HepG2 (cell line): ENCODE measurements at regions not wholly inside any gene's neighbourhood (a gene's known extent, or its start where the extent isn't known, plus 50 kb on each side); places are given as distances from the start of the nearest gene placed in this dataset.

ENCODE experiments used
- ATAC-seq: fragments of 200-7000 bp; cut with Tn5 transposase; 3 replicates; pipeline ENCODE4 v1.9.1; 2020; ENCODE audit warnings: mild to moderate bottlenecking, moderate library complexity
- BruUV-seq: library from RNA; stranded (reverse); fragments of 400-500 nt; replicated peaks from 2 replicates; lab custom pipeline; 2021; lab: Mats Ljungman, UMichigan
- CTCF ChIA-PET: fragments of 300-600 bp; formaldehyde crosslinking; extraction: SDS; loops from one replicate; lab custom pipeline; 2021; ENCODE audit warnings: low total read pairs, inconsistent platforms, low intra/inter-chr PET ratio; lab: Yijun Ruan, JAX
- POLR2A ChIA-PET: fragments of 350-600 bp; sonication (Branson Sonifier 250); formaldehyde crosslinking; loops from one replicate; lab custom pipeline; 2020; ENCODE audit warnings: antibody characterized with exemption, inconsistent platforms; lab: Yijun Ruan, JAX
- DNase-seq: peaks from one replicate; pipeline ENCODE4 v3.0.0-alpha.2; 2015; ENCODE audit warnings: low spot score
- FAIRE-seq: peaks from 3 replicates; lab custom pipeline; 2011; peaks lifted over from hg19 to GRCh38; lab: Jason Lieb, UNC
- H2AFZ ChIP-seq: one replicate; pipeline ENCODE4 v1.6.1; 2011; ENCODE audit warnings: low read length, inconsistent platforms
- H3K27ac ChIP-seq: fragments of 300-600 bp; 3 replicates; pipeline ENCODE4 v1.8.0; 2011; ENCODE audit warnings: mixed run types, mild to moderate bottlenecking, mixed read lengths, low read length, inconsistent platforms; ENCODE audit not compliant: insufficient read depth; ENCODE audit errors: extremely low read length
- H3K27me3 ChIP-seq, 2 experiments: fragments of 200-600 bp in 1 of 2; 2 replicates in 1 of 2; 3 replicates in 1 of 2; pipeline versions ENCODE4 v1.6.0 to v1.8.0; 2011; ENCODE audit warnings: low read length in 2 of 2, mild to moderate bottlenecking in 2 of 2, moderate library complexity in 2 of 2, inconsistent platforms in 1 of 2; ENCODE audit not compliant: insufficient read depth in 2 of 2, control insufficient read depth in 1 of 2
- H3K36me3 ChIP-seq, 2 experiments: fragments of 200-600 bp in 1 of 2; replicated peaks in 1 of 2; 2 replicates in 1 of 2; 3 replicates in 1 of 2; pipeline versions ENCODE4 v1.5.1 to v1.8.0; 2011; ENCODE audit warnings: low read length in 2 of 2, inconsistent platforms in 1 of 2; ENCODE audit not compliant: insufficient read depth in 2 of 2, control insufficient read depth in 1 of 2
- H3K4me1 ChIP-seq: 2 replicates; pipeline ENCODE4 v1.5.1; 2012; ENCODE audit warnings: low read length, inconsistent platforms; ENCODE audit not compliant: insufficient read depth
- H3K4me2 ChIP-seq: 2 replicates; pipeline ENCODE4 v1.6.0; 2011; ENCODE audit warnings: low read depth, low read length, inconsistent platforms
- H3K4me3 ChIP-seq, 3 experiments: fragments of 200-600 bp in 1 of 3; sonication (generic), shearing (Covaris generic) in 1 of 3; replicated peaks in 1 of 3; 2 replicates each; pipeline ENCODE4 v1.5.1; 2011 to 2016; ENCODE audit warnings: low read length in 3 of 3, inconsistent platforms in 2 of 3, low read depth in 2 of 3, mild to moderate bottlenecking in 2 of 3, control low read depth in 1 of 3, mixed read lengths in 1 of 3; ENCODE audit not compliant: insufficient read depth in 1 of 3
- H3K79me2 ChIP-seq: one replicate; pipeline ENCODE4 v1.6.1; 2011; ENCODE audit warnings: low read length, inconsistent platforms; ENCODE audit not compliant: insufficient read depth
- H3K9ac ChIP-seq: 2 replicates; pipeline ENCODE4 v1.6.0; 2011; ENCODE audit warnings: mild to moderate bottlenecking, low read depth, low read length, inconsistent platforms; ENCODE audit not compliant: insufficient read depth
- H3K9me3 ChIP-seq: 2 replicates; pipeline ENCODE4 v1.5.1; 2012; ENCODE audit warnings: mild to moderate bottlenecking, low read length
- H4K20me1 ChIP-seq: 2 replicates; pipeline ENCODE4 v1.6.0; 2011; ENCODE audit warnings: inconsistent platforms, mild to moderate bottlenecking, low read length, moderate library complexity; ENCODE audit not compliant: insufficient read depth
- KDM5A ChIP-seq: fragments of 200-600 bp; sonication (generic); IDR thresholded peaks from 2 replicates; pipeline ENCODE4 v1.7.0; 2018; ENCODE audit warnings: antibody characterized with exemption, mild to moderate bottlenecking, low read length, borderline replicate concordance
- NAIF1 ChIP-seq: sonication (generic); formaldehyde crosslinking; IDR thresholded peaks from 2 replicates; pipeline ENCODE4 v1.5.0; 2020; ENCODE audit warnings: mild to moderate bottlenecking, missing genetic modification reagents, borderline replicate concordance
- NR3C1 ChIP-seq: sonication (generic); formaldehyde crosslinking; IDR thresholded peaks from 2 replicates; pipeline ENCODE4 v1.4.0; 2020; ENCODE audit warnings: missing genetic modification reagents
- in situ Hi-C: cut with HindIII; loops from 2 replicates; pipeline ENCODE4 v1.10.0; 2017; ENCODE audit warnings: low pct_unique_long_range_greater_than_20kb; ENCODE audit not compliant: extremely low pct_ligation_motif_present
- intact Hi-C: fragments of 100-400 bp; cut with micrococcal nuclease; formaldehyde crosslinking; loops from one replicate; pipeline ENCODE4 v1.10.0; 2022; ENCODE audit not compliant: unreplicated experiment
- TF ChIP-seq, protein P1 (sequence below): sonication (generic); formaldehyde crosslinking; conservative IDR thresholded peaks from 2 replicates; pipeline ENCODE4 v1.8.1; 2023; ENCODE audit warnings: missing genetic modification reagents
- TF ChIP-seq, protein P2 (sequence below): sonication (generic); formaldehyde crosslinking; IDR thresholded peaks from 2 replicates; pipeline ENCODE4 v1.9.0; 2021; ENCODE audit warnings: mild to moderate bottlenecking, missing genetic modification reagents

GRCh38 chr2:116917196-116917595 is 897.3 kb upstream of the DDX18 start:
- DNase-seq (no peak), ATAC-seq (no peak), FAIRE-seq (no peak)
- Histone ChIP-seq H3K4me3 (no peak overlapping the region), H3K9me3 (peaks cover 98% of the 10 kb centered on the region), H3K27ac (no peak overlapping the region), H3K27me3 (no peaks in the 10 kb centered on the region), H3K4me2 (no peak overlapping the region), H3K36me3 (no peaks in the 10 kb centered on the region), H3K4me1 (no peaks in the 10 kb centered on the region), H2AFZ (no peak overlapping the region), H3K79me2 (no peaks in the 10 kb centered on the region), H4K20me1 (no peaks in the 10 kb centered on the region), H3K9ac (no peak overlapping the region)
- BruUV-seq: no TSS peak
- ChIA-PET POLR2A (no interaction called here), CTCF (no interaction called here)
- TF ChIP-seq, protein P1, sequence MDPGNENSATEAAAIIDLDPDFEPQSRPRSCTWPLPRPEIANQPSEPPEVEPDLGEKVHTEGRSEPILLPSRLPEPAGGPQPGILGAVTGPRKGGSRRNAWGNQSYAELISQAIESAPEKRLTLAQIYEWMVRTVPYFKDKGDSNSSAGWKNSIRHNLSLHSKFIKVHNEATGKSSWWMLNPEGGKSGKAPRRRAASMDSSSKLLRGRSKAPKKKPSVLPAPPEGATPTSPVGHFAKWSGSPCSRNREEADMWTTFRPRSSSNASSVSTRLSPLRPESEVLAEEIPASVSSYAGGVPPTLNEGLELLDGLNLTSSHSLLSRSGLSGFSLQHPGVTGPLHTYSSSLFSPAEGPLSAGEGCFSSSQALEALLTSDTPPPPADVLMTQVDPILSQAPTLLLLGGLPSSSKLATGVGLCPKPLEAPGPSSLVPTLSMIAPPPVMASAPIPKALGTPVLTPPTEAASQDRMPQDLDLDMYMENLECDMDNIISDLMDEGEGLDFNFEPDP: no peak
- no peak for TF ChIP-seq NR3C1 (CRISPR knock-in tag)
- no peak for TF ChIP-seq KDM5A
- no peak for TF ChIP-seq NAIF1
- TF ChIP-seq, protein P2, sequence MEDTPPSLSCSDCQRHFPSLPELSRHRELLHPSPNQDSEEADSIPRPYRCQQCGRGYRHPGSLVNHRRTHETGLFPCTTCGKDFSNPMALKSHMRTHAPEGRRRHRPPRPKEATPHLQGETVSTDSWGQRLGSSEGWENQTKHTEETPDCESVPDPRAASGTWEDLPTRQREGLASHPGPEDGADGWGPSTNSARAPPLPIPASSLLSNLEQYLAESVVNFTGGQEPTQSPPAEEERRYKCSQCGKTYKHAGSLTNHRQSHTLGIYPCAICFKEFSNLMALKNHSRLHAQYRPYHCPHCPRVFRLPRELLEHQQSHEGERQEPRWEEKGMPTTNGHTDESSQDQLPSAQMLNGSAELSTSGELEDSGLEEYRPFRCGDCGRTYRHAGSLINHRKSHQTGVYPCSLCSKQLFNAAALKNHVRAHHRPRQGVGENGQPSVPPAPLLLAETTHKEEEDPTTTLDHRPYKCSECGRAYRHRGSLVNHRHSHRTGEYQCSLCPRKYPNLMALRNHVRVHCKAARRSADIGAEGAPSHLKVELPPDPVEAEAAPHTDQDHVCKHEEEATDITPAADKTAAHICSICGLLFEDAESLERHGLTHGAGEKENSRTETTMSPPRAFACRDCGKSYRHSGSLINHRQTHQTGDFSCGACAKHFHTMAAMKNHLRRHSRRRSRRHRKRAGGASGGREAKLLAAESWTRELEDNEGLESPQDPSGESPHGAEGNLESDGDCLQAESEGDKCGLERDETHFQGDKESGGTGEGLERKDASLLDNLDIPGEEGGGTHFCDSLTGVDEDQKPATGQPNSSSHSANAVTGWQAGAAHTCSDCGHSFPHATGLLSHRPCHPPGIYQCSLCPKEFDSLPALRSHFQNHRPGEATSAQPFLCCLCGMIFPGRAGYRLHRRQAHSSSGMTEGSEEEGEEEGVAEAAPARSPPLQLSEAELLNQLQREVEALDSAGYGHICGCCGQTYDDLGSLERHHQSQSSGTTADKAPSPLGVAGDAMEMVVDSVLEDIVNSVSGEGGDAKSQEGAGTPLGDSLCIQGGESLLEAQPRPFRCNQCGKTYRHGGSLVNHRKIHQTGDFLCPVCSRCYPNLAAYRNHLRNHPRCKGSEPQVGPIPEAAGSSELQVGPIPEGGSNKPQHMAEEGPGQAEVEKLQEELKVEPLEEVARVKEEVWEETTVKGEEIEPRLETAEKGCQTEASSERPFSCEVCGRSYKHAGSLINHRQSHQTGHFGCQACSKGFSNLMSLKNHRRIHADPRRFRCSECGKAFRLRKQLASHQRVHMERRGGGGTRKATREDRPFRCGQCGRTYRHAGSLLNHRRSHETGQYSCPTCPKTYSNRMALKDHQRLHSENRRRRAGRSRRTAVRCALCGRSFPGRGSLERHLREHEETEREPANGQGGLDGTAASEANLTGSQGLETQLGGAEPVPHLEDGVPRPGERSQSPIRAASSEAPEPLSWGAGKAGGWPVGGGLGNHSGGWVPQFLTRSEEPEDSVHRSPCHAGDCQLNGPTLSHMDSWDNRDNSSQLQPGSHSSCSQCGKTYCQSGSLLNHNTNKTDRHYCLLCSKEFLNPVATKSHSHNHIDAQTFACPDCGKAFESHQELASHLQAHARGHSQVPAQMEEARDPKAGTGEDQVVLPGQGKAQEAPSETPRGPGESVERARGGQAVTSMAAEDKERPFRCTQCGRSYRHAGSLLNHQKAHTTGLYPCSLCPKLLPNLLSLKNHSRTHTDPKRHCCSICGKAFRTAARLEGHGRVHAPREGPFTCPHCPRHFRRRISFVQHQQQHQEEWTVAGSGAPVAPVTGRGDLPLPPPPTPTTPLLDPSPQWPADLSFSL (CRISPR knock-in tag): no peak
- intact Hi-C loops (no loop called here), in situ Hi-C loops (no loop called here)
